MM.1S (cell line): ENCODE measurements at regions not wholly inside any gene's neighbourhood (a gene's known extent, or its start where the extent isn't known, plus 50 kb on each side); places are given as distances from the start of the nearest gene placed in this dataset.

Source experiments
- EZH2 ChIP-seq: fragments of 300-600 bp; sonication (generic); optimal IDR thresholded peaks from 2 replicates; pipeline ENCODE3; 2017; ENCODE audit warnings: low read depth, mild to moderate bottlenecking, antibody characterized with exemption, low read length, mixed read lengths
- EZH2phosphoT487 ChIP-seq: fragments of 300-600 bp; sonication (generic); IDR thresholded peaks from 2 replicates; pipeline ENCODE4 v1.6.1; 2018; ENCODE audit warnings: antibody characterized with exemption, low read length
- TF ChIP-seq, protein P1 (sequence below): fragments of 300-600 bp; sonication (generic); IDR thresholded peaks from 2 replicates; pipeline ENCODE4 v1.5.1; 2016; ENCODE audit warnings: antibody characterized with exemption, low read length, mixed read lengths

DNA sequence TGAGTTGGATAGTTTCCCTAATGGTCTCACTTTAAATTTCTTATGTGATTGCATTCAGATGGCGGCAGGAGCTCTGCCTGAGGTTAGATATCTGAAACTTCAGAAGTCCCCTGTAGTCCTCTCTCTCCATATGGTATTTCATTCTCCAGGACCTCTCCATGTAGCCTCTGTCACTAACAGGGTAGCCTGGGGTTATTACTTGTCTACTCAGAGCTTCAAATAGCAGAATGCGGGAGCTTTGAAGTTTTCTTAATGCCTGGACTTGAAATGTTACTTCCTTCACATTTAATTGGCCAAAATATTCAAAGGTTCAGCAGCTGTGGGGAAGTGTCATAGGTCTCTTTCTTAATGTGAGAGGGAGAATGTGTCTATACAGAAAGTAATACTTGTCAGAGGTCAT, 1370.4 kb downstream of the GRIK2 start:
- TF ChIP-seq, protein P1, sequence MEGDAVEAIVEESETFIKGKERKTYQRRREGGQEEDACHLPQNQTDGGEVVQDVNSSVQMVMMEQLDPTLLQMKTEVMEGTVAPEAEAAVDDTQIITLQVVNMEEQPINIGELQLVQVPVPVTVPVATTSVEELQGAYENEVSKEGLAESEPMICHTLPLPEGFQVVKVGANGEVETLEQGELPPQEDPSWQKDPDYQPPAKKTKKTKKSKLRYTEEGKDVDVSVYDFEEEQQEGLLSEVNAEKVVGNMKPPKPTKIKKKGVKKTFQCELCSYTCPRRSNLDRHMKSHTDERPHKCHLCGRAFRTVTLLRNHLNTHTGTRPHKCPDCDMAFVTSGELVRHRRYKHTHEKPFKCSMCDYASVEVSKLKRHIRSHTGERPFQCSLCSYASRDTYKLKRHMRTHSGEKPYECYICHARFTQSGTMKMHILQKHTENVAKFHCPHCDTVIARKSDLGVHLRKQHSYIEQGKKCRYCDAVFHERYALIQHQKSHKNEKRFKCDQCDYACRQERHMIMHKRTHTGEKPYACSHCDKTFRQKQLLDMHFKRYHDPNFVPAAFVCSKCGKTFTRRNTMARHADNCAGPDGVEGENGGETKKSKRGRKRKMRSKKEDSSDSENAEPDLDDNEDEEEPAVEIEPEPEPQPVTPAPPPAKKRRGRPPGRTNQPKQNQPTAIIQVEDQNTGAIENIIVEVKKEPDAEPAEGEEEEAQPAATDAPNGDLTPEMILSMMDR, result no peak
- TF ChIP-seq EZH2 (no peak), EZH2phosphoT487 (no peak)
